Tongue (tissue), 1 donor: ENCODE measurements at regions not wholly inside any gene's neighbourhood (a gene's known extent, or its start where the extent isn't known, plus 50 kb on each side); places are given as distances from the start of the nearest gene placed in this dataset.
A peak's percentile ranks its signal among the peaks of the same experiment; 100 is the strongest.

Experiments used
- DNase-seq: peaks from one replicate; pipeline ENCODE4 v3.0.0-alpha.2; 2015

DNA sequence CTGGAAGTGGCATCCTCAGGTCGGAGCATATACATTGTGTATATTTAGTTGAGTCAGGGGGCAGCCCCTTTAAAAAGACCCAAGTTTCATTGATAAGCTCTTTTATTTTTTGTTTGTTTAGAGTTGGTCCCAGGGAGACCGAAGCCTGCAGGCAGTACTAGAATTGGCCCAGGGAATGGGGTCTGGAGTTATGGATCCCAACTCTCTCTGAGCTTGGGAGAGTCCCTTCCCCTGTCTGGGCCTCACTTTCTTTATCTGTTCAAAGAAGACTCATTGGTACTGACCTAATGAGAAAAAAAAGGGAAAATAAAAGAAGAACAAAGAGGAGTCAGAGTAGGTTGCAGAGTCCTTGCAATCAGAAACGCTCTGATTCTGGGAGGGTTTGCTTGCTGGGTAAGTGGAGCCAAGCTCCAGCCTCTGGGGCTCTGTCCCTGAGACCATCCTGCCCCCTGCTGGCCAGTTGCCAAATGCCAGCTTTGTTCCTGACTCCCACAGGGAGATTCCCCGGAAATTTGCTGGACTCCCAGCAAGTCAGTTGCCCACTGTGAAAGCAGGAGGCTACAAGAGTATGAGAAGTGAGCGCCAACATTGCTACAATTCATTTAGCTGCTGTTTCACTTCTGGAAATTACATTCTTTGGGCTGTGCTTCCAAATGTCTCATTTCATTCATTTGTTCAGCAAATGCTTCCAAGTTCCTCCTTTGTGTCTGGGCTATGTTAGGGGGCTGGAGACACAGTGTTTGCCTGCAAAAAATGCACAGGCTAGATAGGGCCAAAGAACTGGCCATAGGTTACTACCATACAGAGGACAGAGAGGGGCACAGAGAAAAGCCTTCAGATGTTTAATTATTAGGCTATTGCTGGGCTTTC is 156.2 kb downstream of the MELK start:
- peak; percentile 61 for DNase-seq

- no peak for DNase-seq
These were observed 157.2 kb downstream of the MELK start for GRCh38 chr9:36729906-36730305.

DNA sequence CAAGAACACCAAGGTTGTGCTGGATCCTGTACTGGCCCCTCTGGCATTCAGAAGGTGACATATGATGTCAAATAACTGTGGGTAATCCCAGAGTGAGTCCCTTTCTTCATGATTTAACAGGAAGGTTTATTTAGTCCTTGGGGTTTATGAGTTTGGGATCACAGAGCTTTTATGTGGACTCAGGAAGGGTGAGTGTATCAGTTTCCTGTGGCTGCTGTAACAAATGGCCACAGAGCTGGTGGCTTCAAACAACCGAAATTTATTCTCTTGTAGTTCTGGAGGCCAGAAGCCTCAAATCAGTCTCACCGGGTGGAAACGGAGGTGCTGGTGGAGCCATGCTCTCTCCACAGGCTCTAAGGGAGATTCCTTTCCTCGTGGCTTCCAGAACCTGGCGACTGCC is 157.7 kb downstream of the MELK start:
- no peak for DNase-seq

GRCh38 chr9:36731068-36731956 is 158.6 kb downstream of the MELK start:
- DNase-seq, result no peak

DNA sequence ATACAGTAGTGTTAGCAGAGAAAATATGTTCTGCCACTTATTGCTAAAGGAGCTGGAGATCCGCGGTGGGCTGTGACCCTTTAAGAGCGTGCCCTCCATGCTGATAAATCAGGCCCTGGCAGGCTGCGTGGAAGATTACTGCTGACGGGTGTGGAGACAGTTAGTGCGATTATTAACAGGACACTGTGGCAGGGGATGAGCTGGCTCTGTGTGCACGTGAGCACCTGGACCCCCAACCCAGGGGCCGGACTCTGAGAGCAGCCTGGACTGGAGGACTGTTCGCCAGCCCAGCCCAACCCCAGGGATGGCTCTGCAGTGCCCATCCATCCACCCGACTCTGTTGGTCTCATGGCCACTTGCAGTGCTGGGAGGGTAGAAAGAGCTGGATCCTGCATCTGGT is 162.0 kb downstream of the MELK start:
- no peak for DNase-seq

GRCh38 chr9:36736648-36737047 is 164.0 kb downstream of the MELK start:
- no peak for DNase-seq

DNA sequence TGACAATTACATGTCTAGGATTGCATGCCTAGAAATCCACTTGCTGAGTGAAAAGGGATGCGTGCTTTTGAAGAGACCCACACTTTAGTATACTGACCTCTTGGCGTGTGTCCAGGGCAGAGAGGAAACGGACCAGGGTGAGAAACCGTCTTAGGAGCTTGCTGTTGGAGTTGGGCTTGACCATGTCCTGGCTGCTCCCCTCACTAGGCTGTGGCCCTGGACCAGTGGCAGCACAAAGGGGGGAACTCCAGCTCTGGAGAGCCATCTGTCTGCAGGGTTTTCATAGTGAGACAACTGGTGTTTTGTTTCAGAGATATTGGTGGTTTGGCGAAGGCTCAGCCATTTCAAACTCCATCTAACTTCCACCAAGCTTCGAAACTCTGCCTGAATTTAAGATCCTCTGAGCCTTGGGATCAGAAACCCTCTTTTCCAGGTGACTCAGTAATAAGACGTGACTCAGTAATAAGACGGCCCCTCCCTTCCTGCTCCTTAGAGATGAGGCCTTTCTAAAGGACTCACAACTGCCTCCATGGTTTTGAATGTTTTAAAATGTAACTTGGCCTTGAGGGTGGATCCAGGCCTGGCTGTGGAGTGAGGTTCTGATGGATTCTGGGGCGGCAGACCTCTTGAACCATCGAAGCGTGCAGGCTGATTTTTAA is 165.8 kb downstream of the MELK start:
- no peak for DNase-seq

- no peak for DNase-seq
These were observed 166.8 kb downstream of the MELK start for GRCh38 chr9:36739373-36740116.

GRCh38 chr9:36742264-36742663 is 169.6 kb downstream of the MELK start:
- no peak for DNase-seq

DNA sequence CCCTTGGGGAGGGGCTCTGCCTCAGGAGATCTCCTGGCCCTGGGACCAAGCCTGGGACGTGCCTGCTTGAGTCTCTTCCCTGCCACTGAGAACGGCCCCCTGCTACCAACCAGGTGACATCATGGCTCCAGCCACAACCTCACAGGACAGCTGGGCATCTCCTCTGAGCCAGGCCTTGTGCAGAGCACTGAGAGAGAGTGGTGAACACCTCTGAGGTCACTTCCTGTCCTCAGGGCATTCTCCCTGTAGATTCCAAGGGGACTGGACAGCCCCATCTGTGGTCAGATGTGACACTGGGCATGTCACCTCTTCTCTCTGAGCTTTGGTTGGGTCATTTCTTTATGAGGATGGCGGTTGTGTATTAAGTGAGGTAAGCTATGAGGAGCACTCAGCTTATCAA is 172.0 kb downstream of the MELK start:
- DNase-seq, result no peak

- DNase-seq, result no peak
These were observed 173.3 kb downstream of the MELK start for GRCh38 chr9:36745977-36746376.

DNA sequence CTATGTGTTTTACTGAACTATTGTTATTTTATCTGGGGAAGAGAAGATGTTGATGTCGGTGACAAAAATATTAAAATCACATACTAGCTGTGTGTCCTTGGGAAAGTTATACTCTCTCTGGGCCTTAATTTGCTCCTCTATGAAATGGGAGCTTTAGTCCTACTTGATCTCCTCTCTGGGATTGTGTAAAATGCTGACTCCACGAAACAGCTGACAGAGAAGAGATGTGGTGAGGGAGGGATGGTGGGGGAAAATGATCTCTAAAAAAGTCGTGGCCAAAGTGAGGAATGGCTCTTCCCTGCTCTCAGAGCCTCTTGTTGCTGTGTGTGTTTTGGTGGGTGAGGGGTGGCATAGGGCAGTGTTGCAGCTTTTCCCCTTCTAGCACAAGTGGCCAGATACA is 173.7 kb downstream of the MELK start:
- no peak for DNase-seq

DNA sequence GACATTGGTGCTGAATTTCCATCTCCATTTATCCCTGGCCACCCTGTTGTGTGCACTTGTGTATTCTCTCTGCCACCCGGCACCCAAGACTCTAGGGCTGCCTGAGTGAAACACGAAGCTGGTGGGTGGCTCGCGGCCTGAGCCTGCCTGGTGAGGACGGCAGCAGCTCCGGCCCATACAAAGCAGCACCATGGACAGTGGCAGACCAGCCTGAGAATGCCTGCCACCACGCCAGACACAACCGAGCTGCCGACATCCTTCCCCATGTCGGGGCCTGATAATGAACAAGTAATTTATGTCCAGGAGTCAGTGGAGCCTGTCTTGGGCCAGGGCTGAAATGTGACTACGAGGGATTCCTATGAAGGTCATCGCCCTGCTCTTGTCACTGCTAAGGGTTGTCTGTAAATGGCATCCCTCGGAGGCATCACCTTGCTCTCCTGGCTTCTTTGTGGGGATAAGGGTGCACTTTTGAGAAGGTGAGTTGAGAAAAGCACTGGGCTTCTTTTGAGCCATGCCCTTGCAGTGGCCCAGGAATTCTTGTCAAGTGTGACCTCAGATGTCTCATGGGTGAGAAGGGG is 175.7 kb downstream of the MELK start:
- DNase-seq, result peak; percentile 78

GRCh38 chr9:36749461-36749860 is 176.8 kb downstream of the MELK start:
- DNase-seq, result no peak

DNA sequence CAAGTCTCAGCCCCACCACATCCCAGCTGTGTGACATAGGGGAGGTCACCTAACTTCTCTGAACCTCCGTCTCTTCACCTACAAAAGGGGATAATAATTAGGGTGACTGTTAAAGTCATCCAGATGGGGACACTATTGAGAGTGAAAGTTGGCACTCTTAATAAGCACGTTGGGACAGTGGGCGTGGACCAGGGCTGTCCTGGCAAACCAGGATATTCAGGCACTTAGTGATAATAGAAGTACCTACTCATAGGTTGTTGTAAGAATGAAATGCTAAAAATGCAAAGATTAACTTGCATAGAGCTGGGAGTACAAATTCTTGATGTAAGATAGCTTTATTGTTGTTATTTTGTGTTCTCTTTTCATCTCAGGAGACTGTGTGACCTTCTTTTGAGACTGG is 177.9 kb downstream of the MELK start:
- DNase-seq, result no peak

GRCh38 chr9:36755019-36755418 is 182.3 kb downstream of the MELK start:
- DNase-seq, result no peak

DNA sequence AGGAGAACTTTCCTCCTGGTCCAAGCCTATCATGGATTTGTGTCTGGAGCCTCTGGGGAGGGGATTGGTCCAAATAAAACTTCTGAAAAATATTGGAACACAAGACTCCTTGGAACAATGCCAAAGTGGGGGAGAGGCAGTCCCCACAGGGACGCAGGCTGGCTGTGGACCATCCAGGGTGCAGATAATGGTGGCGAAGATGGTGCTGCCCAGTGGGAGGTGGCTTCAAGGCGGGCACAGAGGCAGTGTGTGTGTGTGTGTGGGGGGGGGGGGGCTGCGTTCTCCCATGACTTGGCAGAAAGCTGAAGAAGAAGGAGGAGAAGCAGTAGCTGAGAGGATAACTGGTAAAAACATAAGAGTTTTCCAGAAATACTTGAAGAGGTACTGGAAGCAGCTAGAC is 186.4 kb downstream of the MELK start:
- no peak for DNase-seq

- DNase-seq, result no peak
These were observed 187.3 kb downstream of the MELK start for GRCh38 chr9:36759976-36760375.

- no peak for DNase-seq
These were observed 188.1 kb downstream of the MELK start for GRCh38 chr9:36760667-36761420.

- DNase-seq, result no peak
These were observed 190.3 kb downstream of the MELK start for GRCh38 chr9:36762958-36763357.

GRCh38 chr9:36763778-36764177 is 191.1 kb downstream of the MELK start:
- DNase-seq, result no peak
